Activated B cell treated with CpG ODN at 0.5 μM for 24 hours (primary cell): ENCODE measurements at regions not wholly inside any gene's neighbourhood (a gene's known extent, or its start where the extent isn't known, plus 50 kb on each side); places are given as distances from the start of the nearest gene placed in this dataset.

Source experiments
- ATAC-seq: fragments of 200-7000 bp; cut with Tn5 transposase; one replicate; pipeline ENCODE4 v1.10.0; 2021; ENCODE audit warnings: low read depth, mild to moderate bottlenecking, moderate library complexity
- CTCF ChIA-PET: fragments of 350-600 bp; sonication (Branson Sonifier 250); formaldehyde crosslinking; loops from one replicate; lab custom pipeline; 2021; ENCODE audit warnings: antibody characterized with exemption; lab: Charles Lee
- POLR2A ChIA-PET: fragments of 350-600 bp; sonication (Branson Sonifier 250); formaldehyde crosslinking; loops from one replicate; lab custom pipeline; 2021; ENCODE audit warnings: antibody characterized with exemption; lab: Charles Lee
- DNase-seq: peaks from one replicate; pipeline ENCODE4 v3.0.0; 2022
- H3K27ac Mint-ChIP-seq: one replicate; pipeline ENCODE4 v1.8.0; 2020; ENCODE audit warnings: mixed read lengths
- H3K27me3 Mint-ChIP-seq: one replicate; pipeline ENCODE4 v1.8.0; 2021; ENCODE audit warnings: mixed read lengths
- H3K36me3 Mint-ChIP-seq: one replicate; pipeline ENCODE4 v1.8.0; 2021; ENCODE audit warnings: low read depth, mixed read lengths
- H3K4me1 Mint-ChIP-seq: one replicate; pipeline ENCODE4 v1.8.0; 2021; ENCODE audit warnings: mixed read lengths
- H3K4me3 Mint-ChIP-seq: one replicate; pipeline ENCODE4 v1.8.0; 2020; ENCODE audit warnings: mild to moderate bottlenecking, mixed read lengths
- H3K9me3 Mint-ChIP-seq: one replicate; pipeline ENCODE4 v1.8.0; 2020; ENCODE audit warnings: mixed read lengths
- CTCF ChIP-seq: fragments of 200-600 bp; IDR thresholded peaks from one replicate; pipeline ENCODE4 v1.8.0; 2022; ENCODE audit warnings: antibody characterized with exemption, mild to moderate bottlenecking
- intact Hi-C: fragments of 100-400 bp; cut with micrococcal nuclease; formaldehyde crosslinking; loops from one replicate; pipeline ENCODE4 v1.15.1; 2024

DNA sequence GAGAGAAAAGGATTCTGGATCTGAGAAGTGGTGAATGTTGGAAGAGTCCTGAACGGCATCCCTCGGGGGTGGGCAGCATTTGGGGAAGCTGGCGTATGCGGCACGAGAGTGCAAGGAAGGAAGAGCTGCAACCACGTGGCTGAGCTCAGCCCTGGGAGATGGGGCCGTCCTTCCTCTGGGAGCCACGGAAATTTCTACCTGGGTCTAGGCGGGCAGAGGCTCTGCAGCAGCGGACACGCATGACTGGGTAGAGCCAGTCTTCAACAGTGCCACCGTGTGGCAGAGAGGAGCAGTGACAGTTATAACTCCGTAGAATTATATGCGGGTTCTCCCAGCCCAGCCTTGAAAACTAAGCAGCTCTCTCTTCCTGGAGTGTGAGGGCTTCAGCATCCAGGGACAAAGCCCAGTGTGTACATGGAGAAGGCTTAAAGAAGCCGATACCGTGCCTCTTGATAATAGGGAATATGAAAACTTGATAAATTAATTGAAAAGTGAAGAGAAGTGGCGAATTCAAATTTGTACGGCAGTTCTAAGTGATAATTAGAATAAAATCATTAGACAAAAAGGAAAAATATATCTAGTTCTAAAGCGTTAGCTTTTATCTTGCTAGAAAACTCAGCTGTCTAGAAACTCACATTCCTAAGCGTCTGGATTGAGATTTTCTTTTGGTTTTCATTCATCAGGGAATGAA lies 82.9 kb upstream of the STXBP6 start:
- Mint-ChIP-seq H3K27ac (no peak overlapping the region), H3K36me3 (no peaks in the 10 kb centered on the region), H3K4me3 (no peak overlapping the region), H3K9me3 (no peaks in the 10 kb centered on the region), H3K27me3 (peaks cover 34% of the 10 kb centered on the region), H3K4me1 (no peaks in the 10 kb centered on the region)
- CTCF ChIA-PET, result interaction anchor here (0.8 to 5.0 kb wide), 10 partner anchors 10 to 650 kb away, joined by 3 to 69 read pairs (median 6); no protein-coding TSS in a partner anchor
- DNase-seq, result peak; percentile 39
- POLR2A ChIA-PET, result no interaction called here
- TF ChIP-seq CTCF, result no peak
- peak; percentile 86 for ATAC-seq
- intact Hi-C loops, result loop anchor here (1.0 to 2.0 kb wide), 6 partner anchors 326 to 652 kb away; no protein-coding TSS in a partner anchor

GRCh38 chr14:25132094-25132493 lies 82.1 kb upstream of the STXBP6 start:
- no peak overlapping the region for H3K4me3 Mint-ChIP-seq
- intact Hi-C loops, result loop anchor here (1.0 to 2.0 kb wide), 4 partner anchors 325 to 651 kb away; no protein-coding TSS in a partner anchor
- peaks cover 34% of the 10 kb centered on the region for H3K27me3 Mint-ChIP-seq
- ATAC-seq, result no peak
- H3K4me1 Mint-ChIP-seq, result no peaks in the 10 kb centered on the region
- no peaks in the 10 kb centered on the region for H3K9me3 Mint-ChIP-seq
- ChIA-PET CTCF (interaction anchor here (0.9 to 5.0 kb wide), 10 partner anchors 9 to 650 kb away, joined by 3 to 69 read pairs (median 6); no protein-coding TSS in a partner anchor), POLR2A (no interaction called here)
- no peak for TF ChIP-seq CTCF
- DNase-seq, result no peak
- no peaks in the 10 kb centered on the region for H3K36me3 Mint-ChIP-seq
- H3K27ac Mint-ChIP-seq, result no peak overlapping the region

GRCh38 chr14:25122843-25123242 lies 72.9 kb upstream of the STXBP6 start:
- CTCF ChIA-PET, result interaction anchor here (1.4 to 2.1 kb wide), 2 partner anchors 9 to 10 kb away, joined by 3 to 6 read pairs; no protein-coding TSS in a partner anchor
- no peak overlapping the region for H3K27ac Mint-ChIP-seq
- no peaks in the 10 kb centered on the region for H3K36me3 Mint-ChIP-seq
- no peak for ATAC-seq
- no peaks in the 10 kb centered on the region for H3K9me3 Mint-ChIP-seq
- TF ChIP-seq CTCF, result no peak
- no peaks in the 10 kb centered on the region for H3K4me1 Mint-ChIP-seq
- no peak overlapping the region for H3K4me3 Mint-ChIP-seq
- intact Hi-C loops, result no loop called here
- H3K27me3 Mint-ChIP-seq, result peaks cover 2% of the 10 kb centered on the region
- POLR2A ChIA-PET, result no interaction called here
- DNase-seq, result no peak

DNA sequence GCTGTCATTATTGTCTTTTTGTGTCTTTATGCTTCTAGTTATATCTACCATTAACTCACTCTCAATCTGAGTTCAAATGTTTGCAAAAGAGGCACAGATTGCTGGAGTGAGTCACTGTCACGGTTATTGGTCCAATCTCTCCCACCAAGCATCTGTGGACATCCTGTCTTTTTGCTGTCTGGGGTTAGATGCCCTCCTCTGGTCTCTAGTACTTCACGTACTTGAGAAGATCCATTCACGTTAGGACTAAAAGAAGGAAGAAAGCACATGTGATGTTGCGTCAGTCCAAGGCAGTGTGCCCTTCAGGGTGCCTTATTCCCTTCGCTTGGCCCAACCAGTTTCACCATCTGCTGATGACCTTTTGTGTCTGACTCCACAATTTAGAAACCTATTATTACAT lies 72.3 kb upstream of the STXBP6 start:
- H3K27ac Mint-ChIP-seq, result no peak overlapping the region
- H3K4me1 Mint-ChIP-seq, result no peaks in the 10 kb centered on the region

More for the DNA sequence above, 72.3 kb upstream of the STXBP6 start:
- CTCF ChIA-PET, result interaction anchor here (1.4 to 2.1 kb wide), 2 partner anchors 10 to 11 kb away, joined by 3 to 6 read pairs; no protein-coding TSS in a partner anchor
- peaks cover 2% of the 10 kb centered on the region for H3K27me3 Mint-ChIP-seq
- POLR2A ChIA-PET, result no interaction called here
- no peak overlapping the region for H3K4me3 Mint-ChIP-seq
- DNase-seq (no peak), ATAC-seq (no peak)
- TF ChIP-seq CTCF, result no peak
- no peaks in the 10 kb centered on the region for H3K36me3 Mint-ChIP-seq
- no peaks in the 10 kb centered on the region for H3K9me3 Mint-ChIP-seq
- intact Hi-C loops, result no loop called here
